Caco-2 (cell line): ENCODE measurements at regions not wholly inside any gene's neighbourhood (a gene's known extent, or its start where the extent isn't known, plus 50 kb on each side); places are given as distances from the start of the nearest gene placed in this dataset.

Experiments used
- BruUV-seq: library from RNA; stranded (reverse); fragments of 400-500 nt; replicated peaks from 2 replicates; lab custom pipeline; 2021; lab: Mats Ljungman, UMichigan
- CTCF ChIA-PET: fragments of 300-600 bp; sonication (Branson Sonifier 250); formaldehyde crosslinking; loops from one replicate; lab custom pipeline; 2022; ENCODE audit warnings: antibody characterized with exemption; lab: Charles Lee
- POLR2A ChIA-PET: fragments of 300-600 bp; sonication (Branson Sonifier 250); formaldehyde crosslinking; loops from one replicate; lab custom pipeline; 2022; ENCODE audit warnings: antibody characterized with exemption; lab: Charles Lee
- DNase-seq, 2 experiments: peaks; one replicate each; pipeline versions ENCODE4 v3.0.0 to v3.0.0-alpha.2; 2020 to 2022
- H3K27me3 ChIP-seq: replicated peaks from 2 replicates; pipeline ENCODE4 v1.6.0; 2011; ENCODE audit warnings: low read length; ENCODE audit not compliant: control insufficient read depth, insufficient read depth
- H3K36me3 ChIP-seq: 2 replicates; pipeline ENCODE4 v1.5.1; 2011; ENCODE audit warnings: low read length; ENCODE audit not compliant: control insufficient read depth, insufficient read depth
- H3K4me1 ChIP-seq: fragments of 250-450 bp; sonication (Bioruptor Pico); 2 replicates; pipeline ENCODE4 v1.5.1; 2020; ENCODE audit warnings: mild to moderate bottlenecking
- H3K4me3 ChIP-seq: 2 replicates; pipeline ENCODE4 v1.5.1; 2011; ENCODE audit warnings: low read depth, mild to moderate bottlenecking, control low read depth, low read length
- H3K9me3 ChIP-seq: fragments of 250-450 bp; sonication (Bioruptor Pico); 2 replicates; pipeline ENCODE4 v1.5.1; 2020; ENCODE audit warnings: mild to moderate bottlenecking, moderate library complexity
- H3K27ac Mint-ChIP-seq: one replicate; pipeline ENCODE4 v1.8.0; 2022; ENCODE audit warnings: mixed read lengths; ENCODE audit not compliant: unreplicated experiment
- H3K27me3 Mint-ChIP-seq: one replicate; pipeline ENCODE4 v1.8.0; 2022; ENCODE audit warnings: mixed read lengths; ENCODE audit not compliant: insufficient read depth, unreplicated experiment
- H3K36me3 Mint-ChIP-seq: one replicate; pipeline ENCODE4 v1.8.0; 2022; ENCODE audit warnings: mild to moderate bottlenecking, mixed read lengths; ENCODE audit not compliant: insufficient read depth, unreplicated experiment
- H3K4me1 Mint-ChIP-seq: one replicate; pipeline ENCODE4 v1.8.0; 2022; ENCODE audit warnings: low read depth, mixed read lengths; ENCODE audit not compliant: unreplicated experiment
- H3K4me3 Mint-ChIP-seq: one replicate; pipeline ENCODE4 v1.8.0; 2022; ENCODE audit warnings: mild to moderate bottlenecking, moderate library complexity, mixed read lengths; ENCODE audit not compliant: unreplicated experiment
- H3K9me3 Mint-ChIP-seq: one replicate; pipeline ENCODE4 v1.8.0; 2022; ENCODE audit warnings: mixed read lengths; ENCODE audit not compliant: unreplicated experiment
- intact Hi-C: fragments of 100-400 bp; cut with micrococcal nuclease; formaldehyde crosslinking; loops from one replicate; pipeline ENCODE4 v1.10.0; 2022; ENCODE audit not compliant: unreplicated experiment
- TF ChIP-seq, protein P1 (sequence below), 2 experiments: fragments of 200-600 bp in 1 of 2; IDR thresholded peaks; 1 replicate in 1 of 2; 2 replicates in 1 of 2; pipeline versions ENCODE4 v1.5.1 to v1.8.0; 2011 to 2022; ENCODE audit warnings: antibody characterized with exemption in 1 of 2, control low read depth in 1 of 2, inconsistent platforms in 1 of 2, low read depth in 1 of 2, low read length in 1 of 2, mild to moderate bottlenecking in 1 of 2, moderate library complexity in 1 of 2; ENCODE audit not compliant: insufficient read depth in 1 of 2, severe bottlenecking in 1 of 2, unreplicated experiment in 1 of 2

GRCh38 chr12:29879606-29880308 is 96.0 kb upstream of the TMTC1 start:
- intact Hi-C loops, result no loop called here
- no peak overlapping the region for H3K27ac Mint-ChIP-seq

GRCh38 chr12:29869946-29870345 is 86.2 kb upstream of the TMTC1 start:
- Histone ChIP-seq H3K9me3 (no peaks in the 10 kb centered on the region), H3K27me3 (no peaks in the 10 kb centered on the region), H3K4me1 (no peaks in the 10 kb centered on the region), H3K4me3 (no peak overlapping the region), H3K36me3 (no peaks in the 10 kb centered on the region)
- no TSS peak for BruUV-seq
- no peaks in the 10 kb centered on the region for H3K27me3 Mint-ChIP-seq
- no peak for DNase-seq
- TF ChIP-seq, protein P1, sequence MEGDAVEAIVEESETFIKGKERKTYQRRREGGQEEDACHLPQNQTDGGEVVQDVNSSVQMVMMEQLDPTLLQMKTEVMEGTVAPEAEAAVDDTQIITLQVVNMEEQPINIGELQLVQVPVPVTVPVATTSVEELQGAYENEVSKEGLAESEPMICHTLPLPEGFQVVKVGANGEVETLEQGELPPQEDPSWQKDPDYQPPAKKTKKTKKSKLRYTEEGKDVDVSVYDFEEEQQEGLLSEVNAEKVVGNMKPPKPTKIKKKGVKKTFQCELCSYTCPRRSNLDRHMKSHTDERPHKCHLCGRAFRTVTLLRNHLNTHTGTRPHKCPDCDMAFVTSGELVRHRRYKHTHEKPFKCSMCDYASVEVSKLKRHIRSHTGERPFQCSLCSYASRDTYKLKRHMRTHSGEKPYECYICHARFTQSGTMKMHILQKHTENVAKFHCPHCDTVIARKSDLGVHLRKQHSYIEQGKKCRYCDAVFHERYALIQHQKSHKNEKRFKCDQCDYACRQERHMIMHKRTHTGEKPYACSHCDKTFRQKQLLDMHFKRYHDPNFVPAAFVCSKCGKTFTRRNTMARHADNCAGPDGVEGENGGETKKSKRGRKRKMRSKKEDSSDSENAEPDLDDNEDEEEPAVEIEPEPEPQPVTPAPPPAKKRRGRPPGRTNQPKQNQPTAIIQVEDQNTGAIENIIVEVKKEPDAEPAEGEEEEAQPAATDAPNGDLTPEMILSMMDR (IDR thresholded peaks at IDR 0.05; ENCODE audit: insufficient read depth in 1 of 2, low read depth in 1 of 2, low read length in 1 of 2, severe bottlenecking in 1 of 2, unreplicated experiment in 1 of 2), result no peak
- H3K4me3 Mint-ChIP-seq, result no peak overlapping the region
- CTCF ChIA-PET, result no interaction called here
- intact Hi-C loops, result no loop called here
- no peaks in the 10 kb centered on the region for H3K4me1 Mint-ChIP-seq
- H3K9me3 Mint-ChIP-seq, result peaks cover 28% of the 10 kb centered on the region
- H3K36me3 Mint-ChIP-seq, result no peaks in the 10 kb centered on the region
- POLR2A ChIA-PET, result no interaction called here
- H3K27ac Mint-ChIP-seq, result no peak overlapping the region

More at GRCh38 chr12:29879606-29880308, 96.0 kb upstream of the TMTC1 start:
- no peaks in the 10 kb centered on the region for H3K4me1 ChIP-seq
- no peaks in the 10 kb centered on the region for H3K36me3 ChIP-seq
- ChIA-PET CTCF (no interaction called here), POLR2A (no interaction called here)
- H3K4me3 ChIP-seq, result no peak overlapping the region
- Mint-ChIP-seq H3K27me3 (no peaks in the 10 kb centered on the region), H3K4me1 (no peaks in the 10 kb centered on the region), H3K9me3 (peaks cover 12% of the 10 kb centered on the region), H3K36me3 (no peaks in the 10 kb centered on the region), H3K4me3 (no peak overlapping the region)
- BruUV-seq, result no TSS peak
- DNase-seq, result no peak
- H3K27me3 ChIP-seq, result no peaks in the 10 kb centered on the region
- TF ChIP-seq, protein P1 (IDR thresholded peaks at IDR 0.05; ENCODE audit: insufficient read depth in 1 of 2, low read depth in 1 of 2, low read length in 1 of 2, severe bottlenecking in 1 of 2, unreplicated experiment in 1 of 2), result no peak
- peaks cover 17% of the 10 kb centered on the region for H3K9me3 ChIP-seq

GRCh38 chr12:29867823-29868222 is 84.1 kb upstream of the TMTC1 start:
- POLR2A ChIA-PET, result no interaction called here
- CTCF ChIA-PET, result no interaction called here

More at GRCh38 chr12:29867823-29868222, 84.1 kb upstream of the TMTC1 start:
- BruUV-seq, result no TSS peak
- Histone ChIP-seq H3K9me3 (no peaks in the 10 kb centered on the region), H3K4me1 (no peaks in the 10 kb centered on the region), H3K36me3 (no peaks in the 10 kb centered on the region), H3K4me3 (no peak overlapping the region), H3K27me3 (no peaks in the 10 kb centered on the region)
- no peaks in the 10 kb centered on the region for H3K4me1 Mint-ChIP-seq
- no peak overlapping the region for H3K4me3 Mint-ChIP-seq
- H3K9me3 Mint-ChIP-seq, result peaks cover 28% of the 10 kb centered on the region
- H3K27me3 Mint-ChIP-seq, result peaks cover 4% of the 10 kb centered on the region
- no peak overlapping the region for H3K27ac Mint-ChIP-seq
- no peaks in the 10 kb centered on the region for H3K36me3 Mint-ChIP-seq
- intact Hi-C loops, result no loop called here
- DNase-seq, result no peak
- TF ChIP-seq, protein P1 (IDR thresholded peaks at IDR 0.05; ENCODE audit: insufficient read depth in 1 of 2, low read depth in 1 of 2, low read length in 1 of 2, severe bottlenecking in 1 of 2, unreplicated experiment in 1 of 2), result no peak
